HepG2 (cell line): ENCODE measurements at regions not wholly inside any gene's neighbourhood (a gene's known extent, or its start where the extent isn't known, plus 50 kb on each side); places are given as distances from the start of the nearest gene placed in this dataset.

Experiments
- CEBPG ChIP-seq: IDR thresholded peaks from 2 replicates; pipeline ENCODE4 v1.6.1; 2016
- DMAP1 ChIP-seq: IDR thresholded peaks from 2 replicates; pipeline ENCODE4 v1.6.1; 2016
- DMTF1 ChIP-seq: sonication (generic); formaldehyde crosslinking; IDR thresholded peaks from 2 replicates; pipeline ENCODE4 v1.4.0; 2020; ENCODE audit warnings: mild to moderate bottlenecking, missing genetic modification reagents
- HES4 ChIP-seq: sonication (generic); formaldehyde crosslinking; IDR thresholded peaks from 2 replicates; pipeline ENCODE4 v1.9.0; 2021; ENCODE audit warnings: mild to moderate bottlenecking, missing genetic modification reagents, borderline replicate concordance
- HOXA9 ChIP-seq: sonication (generic); formaldehyde crosslinking; IDR thresholded peaks from 2 replicates; pipeline ENCODE4 v1.8.1; 2022; ENCODE audit warnings: missing genetic modification reagents, mild to moderate bottlenecking, moderate library complexity, borderline replicate concordance
- MLX ChIP-seq: IDR thresholded peaks from 2 replicates; pipeline ENCODE4 v1.6.1; 2016
- RBM39 ChIP-seq: fragments of 200-400 bp; formaldehyde crosslinking; IDR thresholded peaks from one replicate; pipeline ENCODE4 v1.6.1; 2018; ENCODE audit warnings: antibody characterized with exemption, mild to moderate bottlenecking, low read depth, low read length; ENCODE audit not compliant: poor library complexity, severe bottlenecking
- SMAD3 ChIP-seq: sonication (generic); formaldehyde crosslinking; IDR thresholded peaks from 2 replicates; pipeline ENCODE4 v1.4.0; 2020; ENCODE audit warnings: missing genetic modification reagents
- ZC3H4 ChIP-seq: sonication (generic); formaldehyde crosslinking; IDR thresholded peaks from 2 replicates; pipeline ENCODE4 v1.4.0; 2020; ENCODE audit warnings: missing genetic modification reagents, borderline replicate concordance
- ZNF3 ChIP-seq: IDR thresholded peaks from 2 replicates; pipeline ENCODE4 v1.7.0; 2017; ENCODE audit warnings: inconsistent platforms
- ZNF318 ChIP-seq: sonication (generic); formaldehyde crosslinking; IDR thresholded peaks from 2 replicates; pipeline ENCODE4 v1.4.0; 2020; ENCODE audit warnings: mild to moderate bottlenecking, missing genetic modification reagents
- ZNF687 ChIP-seq: sonication (generic); formaldehyde crosslinking; IDR thresholded peaks from 2 replicates; pipeline ENCODE4 v1.5.1; 2020; ENCODE audit warnings: mild to moderate bottlenecking, missing genetic modification reagents, moderate library complexity

- no peak for TF ChIP-seq ZNF318 (CRISPR knock-in tag)
- no peak for TF ChIP-seq HES4 (CRISPR knock-in tag)
- TF ChIP-seq ZC3H4 (CRISPR knock-in tag): no peak
- no peak for TF ChIP-seq MLX (CRISPR knock-in tag)
- no peak for TF ChIP-seq CEBPG (CRISPR knock-in tag)
- no peak for TF ChIP-seq ZNF3 (CRISPR knock-in tag)
- TF ChIP-seq RBM39: no peak
- no peak for TF ChIP-seq SMAD3 (CRISPR knock-in tag)
- TF ChIP-seq DMTF1 (CRISPR knock-in tag): no peak
- no peak for TF ChIP-seq HOXA9 (CRISPR knock-in tag)
- no peak for TF ChIP-seq DMAP1 (CRISPR knock-in tag)
- no peak for TF ChIP-seq ZNF687
Measured at GRCh38 chr4:138675685-138676084, 339.9 kb upstream of the NOCT start (continued).
